H1 (cell line): ENCODE measurements at regions not wholly inside any gene's neighbourhood (a gene's known extent, or its start where the extent isn't known, plus 50 kb on each side); places are given as distances from the start of the nearest gene placed in this dataset.

Experiments used
- GABPA ChIP-seq: IDR thresholded peaks from 2 replicates; pipeline ENCODE4 v1.6.1; 2011; ENCODE audit warnings: mild to moderate bottlenecking, low read length, moderate library complexity, borderline replicate concordance; ENCODE audit not compliant: insufficient read depth
- JUND ChIP-seq: IDR thresholded peaks from 2 replicates; pipeline ENCODE4 v1.6.1; 2011; ENCODE audit warnings: mild to moderate bottlenecking, improper control_type of control experiment, low read length
- KDM4A ChIP-seq: IDR thresholded peaks from one replicate; pipeline ENCODE4 v1.7.1; 2012; ENCODE audit warnings: low read depth, mild to moderate bottlenecking, moderate library complexity, low read length, inconsistent platforms; ENCODE audit not compliant: severe bottlenecking
- POLR2A ChIP-seq, 2 experiments: IDR thresholded peaks; 1 replicate in 1 of 2; 2 replicates in 1 of 2; pipeline ENCODE4 v1.6.1; 2011; ENCODE audit warnings: low read depth in 2 of 2, low read length in 2 of 2, mild to moderate bottlenecking in 2 of 2; ENCODE audit errors: control extremely low read depth in 1 of 2
- SP4 ChIP-seq: IDR thresholded peaks from 2 replicates; pipeline ENCODE4 v1.6.1; 2012; ENCODE audit warnings: low read length, inconsistent platforms
- ZNF274 ChIP-seq: IDR thresholded peaks from 2 replicates; pipeline ENCODE4 v1.7.0; 2012; ENCODE audit warnings: low read length, borderline replicate concordance; ENCODE audit errors: extremely low read depth

DNA sequence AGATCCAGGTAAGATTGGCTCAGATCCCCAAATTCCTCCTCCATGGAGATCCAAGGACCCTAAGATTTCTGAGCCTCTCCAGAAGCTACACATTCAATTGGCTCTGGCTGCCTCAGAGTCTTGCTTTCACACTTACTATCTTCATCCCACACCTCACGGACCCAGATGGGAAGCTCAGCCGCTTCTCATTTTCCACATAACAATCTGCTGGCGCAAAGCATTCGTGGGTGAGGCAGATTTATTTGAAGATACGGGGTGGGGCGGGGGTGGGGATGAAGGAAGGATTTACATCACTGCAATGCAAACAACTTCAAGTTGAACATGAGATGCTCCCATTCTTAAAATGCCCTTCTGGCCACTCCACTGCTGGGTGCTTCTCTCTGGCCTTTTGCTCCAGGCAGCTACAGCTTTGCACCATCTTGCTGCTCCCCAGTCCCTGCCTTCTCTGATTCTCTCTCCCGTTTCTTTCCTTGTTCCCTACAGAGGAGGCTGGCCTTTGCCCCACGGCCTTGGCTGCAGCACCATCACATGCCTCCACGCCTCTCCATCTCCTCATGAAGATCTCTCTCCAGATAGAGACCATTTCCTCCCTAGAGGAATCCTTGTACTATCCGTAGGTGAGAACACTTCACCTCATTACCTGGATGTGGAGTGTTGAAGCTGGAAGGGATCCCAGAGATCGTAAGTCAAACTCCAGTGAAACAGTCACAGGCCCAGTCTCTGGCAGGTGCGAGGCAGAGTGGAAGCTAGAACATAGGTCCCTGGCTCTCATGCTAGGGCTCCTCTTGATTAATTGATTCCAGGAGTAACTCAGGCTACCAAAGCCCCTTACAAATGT is 175.9 kb downstream of the RPLP1 start (continued):
- TF ChIP-seq JUND (no peak), POLR2A (IDR thresholded peaks at IDR 0.05; ENCODE audit: control extremely low read depth in 1 of 2, low read depth in 2 of 2, low read length in 2 of 2) (no peak), ZNF274 (no peak), KDM4A (no peak), SP4 (no peak), GABPA (no peak)
